Natural killer cell (primary cell): ENCODE measurements at regions not wholly inside any gene's neighbourhood (a gene's known extent, or its start where the extent isn't known, plus 50 kb on each side); places are given as distances from the start of the nearest gene placed in this dataset.
"Not testable (repeated sequence)": the region's sequence is repeated elsewhere in the genome, so short reads cannot be mapped to it uniquely, and the experiment has no call there.

ENCODE experiments used
- ATAC-seq, 3 donors: fragments of 150-1000 bp in 2 of 3; fragments of 200-7000 bp in 1 of 3; cut with Tn5 transposase; 1 replicate in 1 of 3; 2 replicates in 2 of 3; pipeline ENCODE4 v1.10.0; 2021; ENCODE audit warnings: mild to moderate bottlenecking in 2 of 3, moderate library complexity in 2 of 3
- DNase-seq, 2 donors: peaks; one replicate each; pipeline versions ENCODE4 v3.0.0 to v3.0.0-alpha.2; 2013 to 2021; ENCODE audit warnings: mixed read lengths in 1 of 2
- H3K27ac ChIP-seq: one replicate; pipeline ENCODE4 v1.5.1; 2013; ENCODE audit warnings: mild to moderate bottlenecking, low read length
- H3K27me3 ChIP-seq: one replicate; pipeline ENCODE4 v1.6.1; 2013; ENCODE audit warnings: low read length; ENCODE audit not compliant: control insufficient read depth, insufficient read depth
- H3K36me3 ChIP-seq: one replicate; pipeline ENCODE4 v1.6.1; 2013; ENCODE audit warnings: low read length; ENCODE audit not compliant: control insufficient read depth, insufficient read depth
- H3K4me1 ChIP-seq: one replicate; pipeline ENCODE4 v1.6.1; 2013; ENCODE audit warnings: low read length; ENCODE audit not compliant: control insufficient read depth, insufficient read depth
- H3K4me3 ChIP-seq: one replicate; pipeline ENCODE4 v1.5.1; 2013; ENCODE audit warnings: low read length
- H3K9me3 ChIP-seq: one replicate; pipeline ENCODE4 v1.6.1; 2013; ENCODE audit warnings: low read length; ENCODE audit not compliant: control insufficient read depth, insufficient read depth
- H3K27ac Mint-ChIP-seq, 2 donors: one replicate each; pipeline ENCODE4 v1.8.0; 2022; ENCODE audit warnings: mild to moderate bottlenecking in 2 of 2, mixed read lengths in 2 of 2, moderate library complexity in 1 of 2
- H3K27me3 Mint-ChIP-seq, 2 donors: one replicate each; pipeline ENCODE4 v1.8.0; 2022; ENCODE audit warnings: low read depth in 2 of 2, mixed read lengths in 2 of 2
- H3K36me3 Mint-ChIP-seq: one replicate; pipeline ENCODE4 v1.8.0; 2022; ENCODE audit warnings: mixed read lengths
- H3K4me1 Mint-ChIP-seq, 2 donors: one replicate each; pipeline ENCODE4 v1.8.0; 2022; ENCODE audit warnings: mixed read lengths in 2 of 2
- H3K4me3 Mint-ChIP-seq: one replicate; pipeline ENCODE4 v1.8.0; 2022; ENCODE audit warnings: mild to moderate bottlenecking, moderate library complexity, mixed read lengths
- H3K9me3 Mint-ChIP-seq, 2 donors: one replicate each; pipeline ENCODE4 v1.8.0; 2022; ENCODE audit warnings: mixed read lengths in 2 of 2
- CTCF ChIP-seq: fragments of 200-600 bp; IDR thresholded peaks from one replicate; pipeline ENCODE4 v1.8.0; 2022; ENCODE audit warnings: antibody characterized with exemption
- WGBS: methylation state at CpG from one replicate; pipeline ENCODE4 v1.1.7; 2013; ENCODE audit warnings: missing lambda C conversion rate; ENCODE audit not compliant: insufficient coverage; 5-methylcytosine and 5-hydroxymethylcytosine counted together
- intact Hi-C: fragments of 100-400 bp; cut with micrococcal nuclease; formaldehyde crosslinking; loops from one replicate; pipeline ENCODE4 v1.14.2; 2022

- Histone ChIP-seq H3K27ac (no peak overlapping the region), H3K27me3 (no peaks in the 10 kb centered on the region), H3K4me3 (no peak overlapping the region), H3K36me3 (no peaks in the 10 kb centered on the region), H3K9me3 (no peaks in the 10 kb centered on the region), H3K4me1 (peaks cover 11% of the 10 kb centered on the region)
- Mint-ChIP-seq H3K4me1 (peaks cover 24 to 30% of the 10 kb centered on the region in 2 donors), H3K27me3 (peaks cover 0 to 3% of the 10 kb centered on the region in 2 donors), H3K27ac (peak overlapping the region in 1 of 2 donors; percentile 64), H3K36me3 (no peaks in the 10 kb centered on the region), H3K9me3 (peaks cover 0 to 2% of the 10 kb centered on the region in 2 donors), H3K4me3 (no peak overlapping the region)
- TF ChIP-seq CTCF = no peak
- ATAC-seq = no peak
- intact Hi-C loops = no loop called here
- no peak for DNase-seq
- 51% methylated on average over 5 of the region's 5 CpGs for WGBS
These were observed 117.2 kb downstream of the GATA6 start for GRCh38 chr18:22286585-22286984.

- DNase-seq (no peak), ATAC-seq (no peak)
- peak overlapping the region; percentile 22 to 72 for H3K27ac Mint-ChIP-seq
- WGBS = 61% methylated on average over 1 of the region's 3 CpGs
- no peaks in the 10 kb centered on the region for H3K27me3 ChIP-seq
- no peak for TF ChIP-seq CTCF
- H3K36me3 ChIP-seq = no peaks in the 10 kb centered on the region
- H3K9me3 ChIP-seq = no peaks in the 10 kb centered on the region
- H3K9me3 Mint-ChIP-seq = peaks cover 0 to 2% of the 10 kb centered on the region in 2 donors
- H3K36me3 Mint-ChIP-seq = no peaks in the 10 kb centered on the region
- H3K4me3 Mint-ChIP-seq = no peak overlapping the region
- H3K27me3 Mint-ChIP-seq = peaks cover 0 to 3% of the 10 kb centered on the region in 2 donors
- peaks cover 27 to 32% of the 10 kb centered on the region in 2 donors for H3K4me1 Mint-ChIP-seq
- H3K4me1 ChIP-seq = peaks cover 11% of the 10 kb centered on the region
- no peak overlapping the region for H3K27ac ChIP-seq
- intact Hi-C loops = no loop called here
- no peak overlapping the region for H3K4me3 ChIP-seq
These were observed 116.2 kb downstream of the GATA6 start for GRCh38 chr18:22285361-22286140.

- H3K4me3 ChIP-seq = no peak overlapping the region
- H3K4me3 Mint-ChIP-seq = no peak overlapping the region
- H3K27ac ChIP-seq = no peak overlapping the region
- no peaks in the 10 kb centered on the region for H3K36me3 Mint-ChIP-seq
- H3K27me3 Mint-ChIP-seq = peaks cover 0 to 3% of the 10 kb centered on the region in 2 donors
- no peaks in the 10 kb centered on the region for H3K36me3 ChIP-seq
- no peak for TF ChIP-seq CTCF
- WGBS = 82% methylated on average over 1 of the region's 3 CpGs
- peaks cover 11% of the 10 kb centered on the region for H3K4me1 ChIP-seq
- intact Hi-C loops = no loop called here
- H3K27me3 ChIP-seq = no peaks in the 10 kb centered on the region
- no peak for ATAC-seq
- peak overlapping the region; percentile 22 to 72 for H3K27ac Mint-ChIP-seq
- no peak for DNase-seq
- peaks cover 0 to 2% of the 10 kb centered on the region in 2 donors for H3K9me3 Mint-ChIP-seq
- H3K4me1 Mint-ChIP-seq = peaks cover 27 to 32% of the 10 kb centered on the region in 2 donors
- H3K9me3 ChIP-seq = no peaks in the 10 kb centered on the region
These were observed 115.4 kb downstream of the GATA6 start for GRCh38 chr18:22284581-22285360.

GRCh38 chr18:22283855-22284254, 114.5 kb downstream of the GATA6 start:
- peaks cover 11% of the 10 kb centered on the region for H3K4me1 ChIP-seq
- H3K36me3 ChIP-seq, DNase-seq, H3K36me3 Mint-ChIP-seq, H3K27ac ChIP-seq, ATAC-seq, H3K9me3 ChIP-seq, H3K4me3 ChIP-seq, H3K27me3 Mint-ChIP-seq, H3K9me3 Mint-ChIP-seq, H3K4me3 Mint-ChIP-seq, H3K27me3 ChIP-seq: not testable (repeated sequence)
- Mint-ChIP-seq H3K4me1 (peaks cover 27 to 37% of the 10 kb centered on the region in 2 donors), H3K27ac (peak overlapping the region in 1 of 2 donors; percentile 94)
- 97% methylated on average over 3 of the region's 4 CpGs for WGBS
- intact Hi-C loops = loop anchor here (2.0 kb wide), 2 partner anchors 101 to 279 kb away; no protein-coding TSS in a partner anchor
